ENCODE measurements at regions not wholly inside any gene's neighbourhood (a gene's known extent, or its start where the extent isn't known, plus 50 kb on each side); places are given as distances from the start of the nearest gene placed in this dataset.
"Not testable (repeated sequence)": the region's sequence is repeated elsewhere in the genome, so short reads cannot be mapped to it uniquely, and the experiment has no call there.

DNA sequence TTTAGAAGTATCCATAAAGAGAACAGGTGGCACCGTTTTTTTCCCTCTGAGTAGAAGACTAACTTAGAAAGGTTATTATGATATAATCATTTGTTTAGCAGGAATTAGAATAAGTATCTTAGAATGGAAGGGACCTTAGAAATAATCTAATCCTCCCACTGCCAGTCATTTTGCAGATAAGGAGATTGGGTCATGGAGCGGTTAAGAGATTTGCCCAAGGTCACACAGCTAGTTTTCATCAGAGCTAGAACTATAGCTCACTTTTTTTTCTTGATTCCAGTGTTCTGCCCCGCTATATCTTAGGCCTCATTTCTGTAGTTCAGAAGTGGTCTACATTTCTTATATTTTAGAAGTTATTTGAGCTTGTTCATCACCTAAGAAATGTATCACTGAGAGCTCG is 139.6 kb downstream of the PRL start:
- Mint-ChIP-seq H3K4me1 (no peaks in the 10 kb centered on the region), H3K9me3 (no peaks in the 10 kb centered on the region), H3K27me3 (peaks cover 15% of the 10 kb centered on the region), H3K36me3 (no peaks in the 10 kb centered on the region), H3K27ac (no peak overlapping the region), H3K4me3 (no peak overlapping the region)
- POLR2A ChIA-PET = no interaction called here
- DNase-seq (no peak), ATAC-seq (ENCODE audit: low read depth) (no peak)

DNA sequence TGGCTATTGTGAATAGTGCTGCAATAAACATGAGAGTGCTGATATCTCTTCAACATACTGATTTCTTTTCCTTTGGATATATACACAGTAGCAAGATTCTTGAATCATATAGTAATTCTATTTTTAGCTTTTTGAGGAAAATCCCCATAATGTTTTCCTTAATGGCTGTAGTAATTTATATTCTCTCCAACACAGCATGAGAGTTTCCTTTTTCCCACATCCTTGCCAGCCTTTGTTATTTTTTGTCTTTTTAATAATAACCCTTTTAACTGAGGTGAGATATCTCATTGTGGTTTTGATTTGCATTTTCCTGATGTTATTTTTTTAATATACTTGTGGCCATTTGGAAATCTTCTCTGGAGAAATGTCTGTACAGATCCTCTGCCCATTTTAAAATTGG is 132.6 kb downstream of the PRL start:
- H3K36me3 Mint-ChIP-seq = no peaks in the 10 kb centered on the region
- H3K27ac Mint-ChIP-seq = no peak overlapping the region
- peaks cover 2% of the 10 kb centered on the region for H3K9me3 Mint-ChIP-seq
- POLR2A ChIA-PET = no interaction called here
- H3K4me3 Mint-ChIP-seq = no peak overlapping the region
- ATAC-seq (ENCODE audit: low read depth) = no peak
- DNase-seq = no peak
- no peaks in the 10 kb centered on the region for H3K4me1 Mint-ChIP-seq
- no peaks in the 10 kb centered on the region for H3K27me3 Mint-ChIP-seq

- H3K36me3 Mint-ChIP-seq; POLR2A ChIA-PET; DNase-seq; H3K27me3 Mint-ChIP-seq; ATAC-seq (ENCODE audit: low read depth); H3K4me1 Mint-ChIP-seq; H3K4me3 Mint-ChIP-seq; H3K27ac Mint-ChIP-seq: not testable (repeated sequence)
- peaks cover 11% of the 10 kb centered on the region for H3K9me3 Mint-ChIP-seq
Observed at GRCh38 chr6:22171006-22171405, 125.8 kb downstream of the PRL start.

GRCh38 chr6:22171885-22172284 is 125.0 kb downstream of the PRL start:
- H3K27ac Mint-ChIP-seq; DNase-seq; H3K36me3 Mint-ChIP-seq; H3K27me3 Mint-ChIP-seq; H3K4me3 Mint-ChIP-seq; H3K4me1 Mint-ChIP-seq; POLR2A ChIA-PET; ATAC-seq (ENCODE audit: low read depth): not testable (repeated sequence)
- H3K9me3 Mint-ChIP-seq = peaks cover 11% of the 10 kb centered on the region

GRCh38 chr6:22173311-22173710 is 123.5 kb downstream of the PRL start:
- DNase-seq = no peak
- ATAC-seq (ENCODE audit: low read depth) = no peak
- no peak overlapping the region for H3K27ac Mint-ChIP-seq
- H3K9me3 Mint-ChIP-seq = peaks cover 13% of the 10 kb centered on the region
- H3K27me3 Mint-ChIP-seq = no peaks in the 10 kb centered on the region
- H3K36me3 Mint-ChIP-seq = no peaks in the 10 kb centered on the region
- POLR2A ChIA-PET = no interaction called here
- H3K4me3 Mint-ChIP-seq = no peak overlapping the region
- H3K4me1 Mint-ChIP-seq = no peaks in the 10 kb centered on the region

DNA sequence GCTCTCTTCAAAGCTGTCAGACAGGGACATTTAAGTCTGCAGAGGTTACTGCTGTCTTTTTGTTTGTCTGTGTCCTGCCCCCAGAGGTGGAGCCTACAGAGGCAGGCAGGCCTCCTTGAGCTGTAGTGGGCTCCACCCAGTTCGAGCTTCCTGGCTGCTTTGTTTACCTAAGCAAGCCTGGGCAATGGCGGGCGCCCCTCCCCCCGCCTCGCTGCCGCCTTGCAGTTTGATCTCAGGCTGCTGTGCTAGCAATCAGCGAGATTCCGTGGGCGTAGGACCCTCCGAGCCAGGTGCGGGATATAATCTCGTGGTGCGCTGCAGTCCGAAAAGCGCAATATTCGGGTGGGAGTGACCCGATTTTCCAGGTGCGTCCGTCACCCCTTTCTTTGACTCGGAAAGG is 116.6 kb downstream of the PRL start:
- DNase-seq; ATAC-seq (ENCODE audit: low read depth); POLR2A ChIA-PET; H3K36me3 Mint-ChIP-seq; H3K4me1 Mint-ChIP-seq; H3K4me3 Mint-ChIP-seq; H3K27ac Mint-ChIP-seq; H3K27me3 Mint-ChIP-seq: not testable (repeated sequence)
- peaks cover 16% of the 10 kb centered on the region for H3K9me3 Mint-ChIP-seq

- no peak for DNase-seq
- Mint-ChIP-seq H3K27me3 (no peaks in the 10 kb centered on the region), H3K36me3 (no peaks in the 10 kb centered on the region), H3K4me1 (no peaks in the 10 kb centered on the region), H3K9me3 (peaks cover 15% of the 10 kb centered on the region), H3K27ac (no peak overlapping the region), H3K4me3 (no peak overlapping the region)
- no peak for ATAC-seq (ENCODE audit: low read depth)
- POLR2A ChIA-PET = no interaction called here
Observed at GRCh38 chr6:22184371-22184770, 112.5 kb downstream of the PRL start.

- DNase-seq (no peak), ATAC-seq (ENCODE audit: low read depth) (no peak)
- Mint-ChIP-seq H3K27ac (no peak overlapping the region), H3K27me3 (no peaks in the 10 kb centered on the region), H3K4me3 (no peak overlapping the region), H3K36me3 (no peaks in the 10 kb centered on the region), H3K4me1 (no peaks in the 10 kb centered on the region), H3K9me3 (peaks cover 2% of the 10 kb centered on the region)
- POLR2A ChIA-PET = no interaction called here
Observed at GRCh38 chr6:22189946-22190345, 106.9 kb downstream of the PRL start.

DNA sequence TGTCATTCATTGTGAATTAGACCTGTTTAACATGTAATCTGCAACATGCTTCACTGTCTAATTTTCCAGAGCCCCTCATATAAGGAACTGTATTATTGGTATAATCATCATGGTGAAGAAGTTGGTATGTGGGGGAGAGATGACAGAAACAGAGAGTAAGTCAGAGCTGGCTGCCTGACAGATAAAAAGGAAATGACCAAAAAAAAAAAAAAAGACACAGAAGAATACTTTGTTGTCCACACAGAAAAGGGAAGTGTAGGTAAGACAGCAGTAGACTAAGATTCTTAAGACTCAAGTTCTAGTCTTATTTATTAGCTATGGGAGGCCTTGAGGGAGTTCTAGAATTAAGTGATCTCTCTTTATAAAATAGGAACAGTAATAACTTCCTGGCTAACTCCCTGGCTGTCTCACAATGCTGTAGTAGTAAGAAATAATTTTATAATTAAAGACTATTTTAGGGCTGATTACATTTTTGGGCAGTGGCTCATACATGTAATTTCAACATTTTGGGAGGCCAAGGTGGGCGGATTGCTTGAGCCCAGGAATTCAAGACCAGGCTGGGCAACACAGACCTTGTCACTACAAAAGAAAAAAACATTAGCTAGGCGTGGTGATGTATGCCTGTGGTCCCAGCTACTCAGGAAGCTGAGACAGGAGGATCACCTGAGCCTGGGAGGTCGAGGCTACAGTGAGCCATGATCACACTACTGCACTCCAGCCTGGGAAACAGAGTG is 102.5 kb downstream of the PRL start:
- no peaks in the 10 kb centered on the region for H3K36me3 Mint-ChIP-seq
- H3K9me3 Mint-ChIP-seq = no peaks in the 10 kb centered on the region
- POLR2A ChIA-PET = no interaction called here
- ATAC-seq (ENCODE audit: low read depth) = no peak
- H3K4me1 Mint-ChIP-seq = no peaks in the 10 kb centered on the region
- DNase-seq = no peak
- H3K4me3 Mint-ChIP-seq = no peak overlapping the region
- no peaks in the 10 kb centered on the region for H3K27me3 Mint-ChIP-seq
- no peak overlapping the region for H3K27ac Mint-ChIP-seq

DNA sequence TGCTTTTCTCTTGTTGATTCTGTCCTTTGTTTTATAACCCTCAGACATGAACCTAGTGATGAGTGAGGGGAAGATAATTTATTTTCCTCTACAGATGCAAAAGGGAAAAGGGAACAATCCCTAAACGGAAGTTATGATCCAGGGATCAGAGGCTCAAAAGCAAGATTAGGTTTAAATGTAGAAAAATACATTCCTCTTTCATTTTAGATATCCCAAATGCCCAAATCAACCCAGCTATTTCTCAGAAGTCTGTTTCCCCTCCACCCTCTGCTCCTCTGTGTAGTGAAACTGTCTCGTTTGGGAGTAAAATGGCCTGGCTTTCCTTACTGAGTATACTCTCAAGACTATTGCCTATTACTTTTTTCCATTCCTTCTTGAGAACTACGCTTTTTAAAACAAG is 97.1 kb downstream of the PRL start:
- no peak overlapping the region for H3K27ac Mint-ChIP-seq
- ATAC-seq (ENCODE audit: low read depth) (no peak), DNase-seq (no peak)
- H3K36me3 Mint-ChIP-seq = no peaks in the 10 kb centered on the region
- POLR2A ChIA-PET = no interaction called here
- H3K9me3 Mint-ChIP-seq = peaks cover 2% of the 10 kb centered on the region
- no peaks in the 10 kb centered on the region for H3K4me1 Mint-ChIP-seq
- H3K4me3 Mint-ChIP-seq = no peak overlapping the region
- H3K27me3 Mint-ChIP-seq = no peaks in the 10 kb centered on the region

DNA sequence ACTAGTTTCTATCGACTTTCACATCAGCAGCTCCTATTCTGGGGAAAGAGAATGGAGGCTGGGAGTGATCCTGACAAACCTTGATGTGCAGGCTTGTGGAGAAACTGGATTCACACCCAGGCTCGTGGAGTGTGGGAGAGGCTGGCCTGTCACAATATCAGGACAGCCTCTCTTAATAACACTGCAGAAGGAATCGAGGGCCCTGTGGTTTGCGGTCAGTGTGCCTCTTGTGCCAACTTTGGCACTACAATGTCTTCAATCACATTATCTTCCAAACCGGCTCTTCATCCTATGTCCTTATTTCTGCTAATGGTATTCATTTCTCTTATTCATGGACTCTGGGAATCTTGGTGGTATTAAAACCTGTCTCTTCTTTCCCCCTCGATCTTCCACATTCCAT is 92.7 kb downstream of the PRL start:
- no peaks in the 10 kb centered on the region for H3K36me3 Mint-ChIP-seq
- H3K4me3 Mint-ChIP-seq = no peak overlapping the region
- H3K27ac Mint-ChIP-seq = no peak overlapping the region
- H3K4me1 Mint-ChIP-seq = no peaks in the 10 kb centered on the region
- ATAC-seq (ENCODE audit: low read depth) (no peak), DNase-seq (no peak)
- peaks cover 4% of the 10 kb centered on the region for H3K9me3 Mint-ChIP-seq
- peaks cover 2% of the 10 kb centered on the region for H3K27me3 Mint-ChIP-seq
- POLR2A ChIA-PET = no interaction called here

- no peaks in the 10 kb centered on the region for H3K36me3 Mint-ChIP-seq
- H3K9me3 Mint-ChIP-seq = peaks cover 1% of the 10 kb centered on the region
- no peaks in the 10 kb centered on the region for H3K4me1 Mint-ChIP-seq
- H3K4me3 Mint-ChIP-seq = no peak overlapping the region
- ATAC-seq (ENCODE audit: low read depth) = no peak
- no peak overlapping the region for H3K27ac Mint-ChIP-seq
- peaks cover 2% of the 10 kb centered on the region for H3K27me3 Mint-ChIP-seq
- POLR2A ChIA-PET = no interaction called here
- no peak for DNase-seq
Observed at GRCh38 chr6:22205266-22205665, 91.6 kb downstream of the PRL start.

- Mint-ChIP-seq H3K27me3 (peaks cover 2% of the 10 kb centered on the region), H3K27ac (no peak overlapping the region), H3K36me3 (no peaks in the 10 kb centered on the region), H3K4me1 (no peaks in the 10 kb centered on the region), H3K4me3 (no peak overlapping the region), H3K9me3 (peaks cover 1% of the 10 kb centered on the region)
- POLR2A ChIA-PET = no interaction called here
- DNase-seq (no peak), ATAC-seq (ENCODE audit: low read depth) (no peak)
Observed at GRCh38 chr6:22206106-22206505, 90.7 kb downstream of the PRL start.

- no peak for DNase-seq
- peaks cover 1% of the 10 kb centered on the region for H3K9me3 Mint-ChIP-seq
- H3K4me3 Mint-ChIP-seq = no peak overlapping the region
- POLR2A ChIA-PET = no interaction called here
- H3K27ac Mint-ChIP-seq = no peak overlapping the region
- peaks cover 2% of the 10 kb centered on the region for H3K27me3 Mint-ChIP-seq
- H3K36me3 Mint-ChIP-seq = no peaks in the 10 kb centered on the region
- H3K4me1 Mint-ChIP-seq = no peaks in the 10 kb centered on the region
- no peak for ATAC-seq (ENCODE audit: low read depth)
Observed at GRCh38 chr6:22208026-22208425, 88.8 kb downstream of the PRL start.

GRCh38 chr6:22214314-22214713 is 82.5 kb downstream of the PRL start:
- H3K27me3 Mint-ChIP-seq = no peaks in the 10 kb centered on the region
- H3K4me1 Mint-ChIP-seq = no peaks in the 10 kb centered on the region
- no peaks in the 10 kb centered on the region for H3K9me3 Mint-ChIP-seq
- H3K4me3 Mint-ChIP-seq = no peak overlapping the region
- POLR2A ChIA-PET = no interaction called here
- no peak for DNase-seq
- no peaks in the 10 kb centered on the region for H3K36me3 Mint-ChIP-seq
- no peak for ATAC-seq (ENCODE audit: low read depth)
- no peak overlapping the region for H3K27ac Mint-ChIP-seq

All from activated naive CD8-positive, alpha-beta T cell treated with anti-CD3 and anti-CD28 coated beads, Interleukin-2, amount 10 ng/mL, durations not matched to agents 7 days and 5 days (primary cell).